HG02678 (cell line): ENCODE measurements at regions not wholly inside any gene's neighbourhood (a gene's known extent, or its start where the extent isn't known, plus 50 kb on each side); places are given as distances from the start of the nearest gene placed in this dataset.
"Not testable (repeated sequence)": the region's sequence is repeated elsewhere in the genome, so short reads cannot be mapped to it uniquely, and the experiment has no call there.

Experiments used
- ATAC-seq: cut with Tn5 transposase; IDR thresholded peaks from one replicate; pipeline ENCODE4 v1.9.1; 2021; ENCODE audit warnings: mild to moderate bottlenecking, moderate library complexity; ENCODE audit not compliant: unreplicated experiment

GRCh38 chr4:154035341-154035740, 246.5 kb upstream of the SFRP2 start:
- ATAC-seq: no peak

GRCh38 chr4:154033921-154034320, 245.0 kb upstream of the SFRP2 start:
- ATAC-seq: no peak

- no peak for ATAC-seq
Measured at GRCh38 chr4:154032914-154033313, 244.0 kb upstream of the SFRP2 start.

GRCh38 chr4:154030746-154031145, 241.9 kb upstream of the SFRP2 start:
- ATAC-seq: no peak

- no peak for ATAC-seq
Measured at GRCh38 chr4:154030152-154030551, 241.3 kb upstream of the SFRP2 start.

- ATAC-seq: no peak
Measured at GRCh38 chr4:154029171-154029570, 240.3 kb upstream of the SFRP2 start.

- ATAC-seq: no peak
Measured at GRCh38 chr4:154025110-154025509, 236.2 kb upstream of the SFRP2 start.

- ATAC-seq: no peak
Measured at GRCh38 chr4:154024097-154024694, 235.3 kb upstream of the SFRP2 start.

- not testable (repeated sequence) for ATAC-seq
Measured at GRCh38 chr4:154023671-154024070, 234.8 kb upstream of the SFRP2 start.

- no peak for ATAC-seq
Measured at GRCh38 chr4:154019811-154020210, 230.9 kb upstream of the SFRP2 start.

- no peak for ATAC-seq
Measured at GRCh38 chr4:154018659-154019058, 229.8 kb upstream of the SFRP2 start.

- ATAC-seq: no peak
Measured at GRCh38 chr4:154015578-154015977, 226.7 kb upstream of the SFRP2 start.

GRCh38 chr4:154014407-154015321, 225.8 kb upstream of the SFRP2 start:
- no peak for ATAC-seq

- no peak for ATAC-seq
Measured at GRCh38 chr4:154013576-154013975, 224.7 kb upstream of the SFRP2 start.

- no peak for ATAC-seq
Measured at GRCh38 chr4:154010371-154010770, 221.5 kb upstream of the SFRP2 start.

GRCh38 chr4:154009788-154010187, 220.9 kb upstream of the SFRP2 start:
- no peak for ATAC-seq

GRCh38 chr4:154009191-154009590, 220.3 kb upstream of the SFRP2 start:
- ATAC-seq: no peak

- ATAC-seq: no peak
Measured at GRCh38 chr4:154005171-154005520, 216.3 kb upstream of the SFRP2 start.

GRCh38 chr4:154004507-154005170, 215.8 kb upstream of the SFRP2 start:
- no peak for ATAC-seq

GRCh38 chr4:154004016-154004415, 215.1 kb upstream of the SFRP2 start:
- ATAC-seq: no peak

GRCh38 chr4:154003378-154003777, 214.5 kb upstream of the SFRP2 start:
- ATAC-seq: no peak

- no peak for ATAC-seq
Measured at GRCh38 chr4:154001193-154001592, 212.3 kb upstream of the SFRP2 start.
